ENCODE measurements at regions not wholly inside any gene's neighbourhood (a gene's known extent, or its start where the extent isn't known, plus 50 kb on each side); places are given as distances from the start of the nearest gene placed in this dataset.

DNA sequence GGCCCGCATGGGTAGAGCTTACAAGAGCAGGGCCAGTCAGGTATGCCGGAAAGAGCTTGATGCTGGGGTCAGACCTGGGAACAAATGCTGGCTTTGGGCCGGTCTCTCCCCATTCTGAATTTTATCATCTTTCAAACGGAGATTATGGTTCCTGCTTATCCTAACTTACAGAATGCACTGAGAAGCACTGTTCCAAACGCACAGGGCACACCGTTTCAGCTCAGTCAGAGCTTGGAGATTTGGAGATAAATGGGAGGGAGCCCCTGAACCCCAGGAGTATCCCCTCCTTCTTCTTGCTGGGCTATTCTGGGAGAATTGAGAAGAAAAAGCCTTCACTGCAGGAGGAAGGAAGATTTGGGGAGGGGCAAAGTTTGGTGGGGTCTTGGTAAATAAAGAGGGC, 169.4 kb downstream of the DDX1 start:
- no peak overlapping the region for H2AFZ ChIP-seq (ENCODE audit: low read length)
- H3K36me3 ChIP-seq (ENCODE audit: insufficient read depth, low read length), result no peaks in the 10 kb centered on the region
- TF ChIP-seq, protein P1, sequence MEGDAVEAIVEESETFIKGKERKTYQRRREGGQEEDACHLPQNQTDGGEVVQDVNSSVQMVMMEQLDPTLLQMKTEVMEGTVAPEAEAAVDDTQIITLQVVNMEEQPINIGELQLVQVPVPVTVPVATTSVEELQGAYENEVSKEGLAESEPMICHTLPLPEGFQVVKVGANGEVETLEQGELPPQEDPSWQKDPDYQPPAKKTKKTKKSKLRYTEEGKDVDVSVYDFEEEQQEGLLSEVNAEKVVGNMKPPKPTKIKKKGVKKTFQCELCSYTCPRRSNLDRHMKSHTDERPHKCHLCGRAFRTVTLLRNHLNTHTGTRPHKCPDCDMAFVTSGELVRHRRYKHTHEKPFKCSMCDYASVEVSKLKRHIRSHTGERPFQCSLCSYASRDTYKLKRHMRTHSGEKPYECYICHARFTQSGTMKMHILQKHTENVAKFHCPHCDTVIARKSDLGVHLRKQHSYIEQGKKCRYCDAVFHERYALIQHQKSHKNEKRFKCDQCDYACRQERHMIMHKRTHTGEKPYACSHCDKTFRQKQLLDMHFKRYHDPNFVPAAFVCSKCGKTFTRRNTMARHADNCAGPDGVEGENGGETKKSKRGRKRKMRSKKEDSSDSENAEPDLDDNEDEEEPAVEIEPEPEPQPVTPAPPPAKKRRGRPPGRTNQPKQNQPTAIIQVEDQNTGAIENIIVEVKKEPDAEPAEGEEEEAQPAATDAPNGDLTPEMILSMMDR (IDR thresholded peaks at IDR 0.05; ENCODE audit: extremely low read depth, low read depth, low read length), result no peak
- no peaks in the 10 kb centered on the region for H4K20me1 ChIP-seq (ENCODE audit: insufficient read depth, low read length)
- H3K27ac ChIP-seq (ENCODE audit: low read depth, low read length), result no peak overlapping the region
- no peaks in the 10 kb centered on the region for H3K4me1 ChIP-seq (ENCODE audit: insufficient read depth, low read length)
- no peak overlapping the region for H3K4me2 ChIP-seq (ENCODE audit: insufficient read depth, low read length)
- no peaks in the 10 kb centered on the region for H3K27me3 ChIP-seq (ENCODE audit: insufficient read depth, low read length)
- no peaks in the 10 kb centered on the region for H3K79me2 ChIP-seq (ENCODE audit: insufficient read depth, low read length)
- H3K4me3 ChIP-seq (ENCODE audit: insufficient read depth, low read length), result no peak overlapping the region
- no peak for DNase-seq (ENCODE audit: insufficient read length, low spot score, missing footprints)
- H3K9me3 ChIP-seq (ENCODE audit: low read depth, low read length), result no peaks in the 10 kb centered on the region

DNA sequence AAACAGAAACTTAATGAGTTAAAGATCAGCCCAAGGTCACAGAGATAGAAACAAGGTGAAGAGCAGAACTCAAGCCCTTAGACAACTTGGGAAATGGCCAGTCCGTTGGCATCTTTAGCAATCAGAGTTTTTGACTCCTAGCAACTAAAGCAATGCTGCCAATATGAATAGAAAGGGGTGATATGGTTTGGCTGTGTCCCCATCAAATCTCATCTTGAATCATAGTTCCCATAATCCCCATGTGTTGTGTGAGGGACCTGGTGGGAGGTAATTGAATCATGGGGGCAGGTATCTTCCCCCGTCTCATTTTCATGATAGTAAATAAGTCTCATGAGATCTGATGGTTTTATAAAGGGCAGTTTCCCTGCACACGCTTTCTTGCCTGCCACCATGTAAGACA, 170.2 kb downstream of the DDX1 start:
- no peaks in the 10 kb centered on the region for H3K27me3 ChIP-seq (ENCODE audit: insufficient read depth, low read length)
- no peak overlapping the region for H3K4me3 ChIP-seq (ENCODE audit: insufficient read depth, low read length)
- H3K27ac ChIP-seq (ENCODE audit: low read depth, low read length), result no peak overlapping the region
- TF ChIP-seq, protein P1 (IDR thresholded peaks at IDR 0.05; ENCODE audit: extremely low read depth, low read depth, low read length), result no peak
- no peaks in the 10 kb centered on the region for H3K79me2 ChIP-seq (ENCODE audit: insufficient read depth, low read length)
- H2AFZ ChIP-seq (ENCODE audit: low read length), result no peak overlapping the region
- no peaks in the 10 kb centered on the region for H3K9me3 ChIP-seq (ENCODE audit: low read depth, low read length)
- DNase-seq (ENCODE audit: insufficient read length, low spot score, missing footprints), result no peak
- H3K4me1 ChIP-seq (ENCODE audit: insufficient read depth, low read length), result no peaks in the 10 kb centered on the region
- no peaks in the 10 kb centered on the region for H3K36me3 ChIP-seq (ENCODE audit: insufficient read depth, low read length)
- no peaks in the 10 kb centered on the region for H4K20me1 ChIP-seq (ENCODE audit: insufficient read depth, low read length)
- H3K4me2 ChIP-seq (ENCODE audit: insufficient read depth, low read length), result no peak overlapping the region

DNA sequence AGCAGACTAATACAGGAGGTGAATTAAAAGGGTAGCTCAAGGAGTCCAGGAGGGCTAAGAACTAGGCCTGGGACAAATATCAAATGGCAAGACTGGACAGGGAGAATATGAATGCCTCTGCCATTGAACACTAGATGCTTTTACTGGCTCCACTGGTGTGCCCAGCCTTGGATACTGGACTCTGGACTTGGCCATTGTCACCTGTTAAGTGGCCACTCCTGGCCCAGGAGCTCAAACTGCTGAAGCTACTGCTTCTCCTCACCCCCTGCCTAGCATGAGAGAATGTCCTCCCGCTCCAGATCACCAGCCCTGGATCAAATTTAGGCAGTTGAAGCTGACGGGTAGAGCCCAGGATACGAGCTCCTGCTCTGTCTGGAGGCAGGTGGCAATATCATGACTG, 170.8 kb downstream of the DDX1 start:
- Histone ChIP-seq H3K36me3 (ENCODE audit: insufficient read depth, low read length) (no peaks in the 10 kb centered on the region), H3K4me3 (ENCODE audit: insufficient read depth, low read length) (no peak overlapping the region), H3K9me3 (ENCODE audit: low read depth, low read length) (no peaks in the 10 kb centered on the region), H3K27me3 (ENCODE audit: insufficient read depth, low read length) (no peaks in the 10 kb centered on the region), H4K20me1 (ENCODE audit: insufficient read depth, low read length) (no peaks in the 10 kb centered on the region), H2AFZ (ENCODE audit: low read length) (no peak overlapping the region), H3K4me1 (ENCODE audit: insufficient read depth, low read length) (no peaks in the 10 kb centered on the region), H3K4me2 (ENCODE audit: insufficient read depth, low read length) (no peak overlapping the region), H3K27ac (ENCODE audit: low read depth, low read length) (no peak overlapping the region), H3K79me2 (ENCODE audit: insufficient read depth, low read length) (no peaks in the 10 kb centered on the region)
- DNase-seq (ENCODE audit: insufficient read length, low spot score, missing footprints), result no peak
- TF ChIP-seq, protein P1 (IDR thresholded peaks at IDR 0.05; ENCODE audit: extremely low read depth, low read depth, low read length), result no peak

DNA sequence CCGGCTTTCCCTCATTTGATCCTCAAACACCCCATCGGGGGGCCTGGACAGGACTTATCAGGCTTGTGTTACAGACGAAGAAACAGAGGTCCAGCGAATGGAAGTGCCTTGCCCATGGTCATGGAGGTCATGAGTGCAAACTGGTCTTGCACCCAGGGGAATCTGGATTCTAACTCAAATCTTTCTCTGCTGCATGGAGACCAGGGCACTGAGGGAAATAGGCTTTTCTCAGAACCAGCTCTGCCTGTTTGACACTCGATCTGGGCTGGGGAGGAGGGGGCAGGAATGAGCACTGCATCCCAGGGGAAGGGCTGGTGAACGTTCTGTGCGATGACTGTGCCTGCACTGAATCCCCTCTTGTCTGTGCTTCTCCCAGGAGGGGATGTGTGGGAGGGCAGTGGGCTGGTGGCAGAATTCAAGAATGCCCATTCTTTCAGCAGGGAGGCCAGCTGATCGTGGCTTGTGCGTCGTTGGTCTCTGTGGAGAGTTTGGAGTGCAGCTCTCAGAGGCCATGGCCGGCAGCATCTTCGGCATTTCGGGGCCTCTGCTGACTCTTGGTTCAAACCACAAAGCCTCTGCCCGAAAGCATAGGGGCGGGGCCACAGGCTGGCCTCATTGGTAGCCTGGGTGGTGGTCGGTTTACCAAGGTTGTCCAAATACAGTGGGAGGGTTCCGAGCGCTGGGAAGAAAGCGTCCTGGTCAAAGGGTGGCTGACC, 171.6 kb downstream of the DDX1 start:
- no peak overlapping the region for H3K4me2 ChIP-seq (ENCODE audit: insufficient read depth, low read length)
- H3K4me3 ChIP-seq (ENCODE audit: insufficient read depth, low read length), result no peak overlapping the region
- no peaks in the 10 kb centered on the region for H3K36me3 ChIP-seq (ENCODE audit: insufficient read depth, low read length)
- no peaks in the 10 kb centered on the region for H4K20me1 ChIP-seq (ENCODE audit: insufficient read depth, low read length)
- H3K27ac ChIP-seq (ENCODE audit: low read depth, low read length), result no peak overlapping the region
- H3K79me2 ChIP-seq (ENCODE audit: insufficient read depth, low read length), result no peaks in the 10 kb centered on the region
- no peaks in the 10 kb centered on the region for H3K27me3 ChIP-seq (ENCODE audit: insufficient read depth, low read length)
- H3K4me1 ChIP-seq (ENCODE audit: insufficient read depth, low read length), result no peaks in the 10 kb centered on the region
- TF ChIP-seq, protein P1 (IDR thresholded peaks at IDR 0.05; ENCODE audit: extremely low read depth, low read depth, low read length), result no peak
- DNase-seq (ENCODE audit: insufficient read length, low spot score, missing footprints), result no peak
- no peak overlapping the region for H2AFZ ChIP-seq (ENCODE audit: low read length)
- H3K9me3 ChIP-seq (ENCODE audit: low read depth, low read length), result no peaks in the 10 kb centered on the region

All from osteoblast (primary cell).